ENCODE measurements at regions not wholly inside any gene's neighbourhood (a gene's known extent, or its start where the extent isn't known, plus 50 kb on each side); places are given as distances from the start of the nearest gene placed in this dataset.
A peak's percentile ranks its signal among the peaks of the same experiment; 100 is the strongest.

DNA sequence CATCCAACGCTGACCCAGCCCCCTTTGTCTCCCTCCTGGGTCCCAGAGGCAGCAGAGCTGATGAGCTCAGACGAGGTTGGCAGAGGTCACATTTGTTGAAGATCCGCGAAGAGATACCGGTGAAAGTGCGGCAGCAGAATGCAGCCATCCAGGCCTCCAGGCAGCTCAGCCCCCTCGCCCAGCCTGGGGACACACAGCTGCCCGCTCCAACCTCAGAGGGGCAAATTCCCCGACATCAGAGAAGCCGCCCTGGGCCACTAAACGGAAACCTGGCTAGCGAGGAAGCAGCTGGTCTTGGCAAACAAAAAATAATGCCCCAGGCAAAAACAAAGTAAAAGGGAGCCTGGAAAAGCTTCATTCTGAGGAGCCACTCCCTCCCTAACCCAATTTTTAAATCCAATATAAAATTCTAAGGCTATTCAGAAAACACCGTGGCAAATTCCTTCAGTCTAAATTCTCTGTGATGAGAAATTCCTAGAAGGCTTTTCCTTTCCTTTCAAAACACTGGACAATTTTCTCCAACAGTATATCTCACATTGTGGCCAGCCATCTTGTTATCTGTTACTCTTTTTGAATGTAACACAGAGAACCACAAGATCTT lies 262.4 kb downstream of the SS18 start (continued):
- no peak for TF ChIP-seq ZNF462 (CRISPR knock-in tag; IDR thresholded peaks at IDR 0.05)

DNA sequence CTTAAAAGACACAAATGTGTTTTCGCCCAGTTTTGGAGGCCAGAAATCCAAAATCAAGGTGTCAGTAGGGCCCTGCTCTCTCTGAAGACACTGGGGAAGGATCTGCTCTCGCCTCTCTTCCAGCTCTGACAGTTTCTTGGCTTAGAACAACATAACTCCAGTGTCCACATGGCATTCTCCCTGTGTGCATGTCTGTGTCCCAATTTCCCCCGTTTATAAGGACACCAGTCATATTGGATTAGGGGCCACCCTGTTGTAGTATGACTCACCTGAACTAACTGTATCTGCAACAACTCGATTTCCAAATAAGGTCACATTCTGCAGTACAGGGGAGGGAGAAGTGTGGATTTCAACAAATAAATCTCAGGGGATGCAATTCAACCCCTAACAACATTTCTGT lies 263.2 kb downstream of the SS18 start:
- no peak overlapping the region for H3K4me2 ChIP-seq
- no peak for TF ChIP-seq CREB1 (CRISPR knock-in tag; IDR thresholded peaks at IDR 0.05; ENCODE audit: low read depth)
- no peak for TF ChIP-seq EZH2phosphoT487 (IDR thresholded peaks at IDR 0.05; ENCODE audit: unreplicated experiment)
- no peak for TF ChIP-seq EZH2 (IDR thresholded peaks at IDR 0.05; ENCODE audit: low read depth, unreplicated experiment)
- no peak for TF ChIP-seq POLR2AphosphoS5 (IDR thresholded peaks at IDR 0.05; ENCODE audit: low read depth)
- TF ChIP-seq, protein P1, sequence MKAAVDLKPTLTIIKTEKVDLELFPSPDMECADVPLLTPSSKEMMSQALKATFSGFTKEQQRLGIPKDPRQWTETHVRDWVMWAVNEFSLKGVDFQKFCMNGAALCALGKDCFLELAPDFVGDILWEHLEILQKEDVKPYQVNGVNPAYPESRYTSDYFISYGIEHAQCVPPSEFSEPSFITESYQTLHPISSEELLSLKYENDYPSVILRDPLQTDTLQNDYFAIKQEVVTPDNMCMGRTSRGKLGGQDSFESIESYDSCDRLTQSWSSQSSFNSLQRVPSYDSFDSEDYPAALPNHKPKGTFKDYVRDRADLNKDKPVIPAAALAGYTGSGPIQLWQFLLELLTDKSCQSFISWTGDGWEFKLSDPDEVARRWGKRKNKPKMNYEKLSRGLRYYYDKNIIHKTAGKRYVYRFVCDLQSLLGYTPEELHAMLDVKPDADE (IDR thresholded peaks at IDR 0.05) = no peak
- no peak for TF ChIP-seq NANOG (IDR thresholded peaks at IDR 0.05; ENCODE audit: borderline replicate concordance)
- TF ChIP-seq REST (IDR thresholded peaks at IDR 0.05; ENCODE audit: unreplicated experiment) = no peak
- DNase-seq (ENCODE audit: low spot score) (no peak), ATAC-seq (no peak)
- Mint-ChIP-seq H3K27ac (no peak overlapping the region), H3K9me3 (no peaks in the 10 kb centered on the region), H3K4me1 (no peaks in the 10 kb centered on the region; the same call in 2 of the 3 replicates), H3K4me3 (no peak overlapping the region), H3K36me3 (ENCODE audit: low read depth) (no peaks in the 10 kb centered on the region), H3K27me3 (ENCODE audit: insufficient read depth, low read depth, poor library complexity) (peaks cover 2% of the 10 kb centered on the region)
- no peaks in the 10 kb centered on the region; the same call in 1 of the 2 replicates for H3K4me1 ChIP-seq (ENCODE audit: insufficient read depth)
- H4K20me1 ChIP-seq (replicated peaks; ENCODE audit: insufficient read depth) = no peaks in the 10 kb centered on the region
- no peak overlapping the region for H3K4me3 ChIP-seq
- no peaks in the 10 kb centered on the region for H3K36me3 ChIP-seq (ENCODE audit: insufficient read depth)
- no peaks in the 10 kb centered on the region for H3F3A ChIP-seq (replicated peaks; ENCODE audit: low read depth)
- H3K9me2 ChIP-seq (ENCODE audit: insufficient read depth) = no peaks in the 10 kb centered on the region
- H3K27ac ChIP-seq (ENCODE audit: low read depth) = no peak overlapping the region
- peak overlapping the region; percentile 90; the same call in 1 of the 2 replicates for H2AFZ ChIP-seq
- H3K27me3 ChIP-seq (ENCODE audit: insufficient read depth) = no peaks in the 10 kb centered on the region
- H3K79me2 ChIP-seq (replicated peaks; ENCODE audit: insufficient read depth) = no peaks in the 10 kb centered on the region

Measured in GM23338 (cell line).